Stomach (tissue), 8 donors: ENCODE measurements at regions not wholly inside any gene's neighbourhood (a gene's known extent, or its start where the extent isn't known, plus 50 kb on each side); places are given as distances from the start of the nearest gene placed in this dataset.

ENCODE experiments used
- DNase-seq, 2 donors: peaks; one replicate each; pipeline versions ENCODE4 v3.0.0 to v3.0.0-alpha.2; 2013 to 2019
- H3K27ac ChIP-seq, 5 donors: fragments of 200-600 bp in 4 of 5; sonication (generic) in 4 of 5; one replicate each; pipeline ENCODE4 v1.5.1; 2013 to 2019; ENCODE audit warnings: mild to moderate bottlenecking in 1 of 5, moderate library complexity in 1 of 5
- H3K27me3 ChIP-seq, 3 donors: fragments of 200-600 bp; sonication (generic); one replicate each; pipeline ENCODE4 v1.5.1; 2017 to 2019; ENCODE audit warnings: mixed run types in 1 of 3
- H3K36me3 ChIP-seq, 4 donors: fragments of 200-600 bp; sonication (generic); 1 replicate in 3 of 4; 2 replicates in 1 of 4; pipeline ENCODE4 v1.5.1; 2016 to 2019
- H3K4me1 ChIP-seq, 4 donors: fragments of 200-600 bp; sonication (generic); one replicate each; pipeline ENCODE4 v1.5.1; 2016 to 2019
- H3K4me3 ChIP-seq, 4 donors: fragments of 200-600 bp; sonication (generic) in 3 of 4; one replicate each; pipeline ENCODE4 v1.5.1; 2016 to 2019; ENCODE audit warnings: mild to moderate bottlenecking in 1 of 4
- H3K9me3 ChIP-seq, 4 donors: fragments of 200-600 bp; sonication (generic); one replicate each; pipeline ENCODE4 v1.5.1; 2016 to 2019
- EP300 ChIP-seq: sonication (generic); formaldehyde crosslinking; IDR thresholded peaks from one replicate; pipeline ENCODE4 v1.6.1; 2017; ENCODE audit warnings: antibody characterized with exemption
- POLR2A ChIP-seq, 4 donors: fragments of 450-650 bp; IDR thresholded peaks; one replicate each; pipeline ENCODE4 v1.6.1; 2016; ENCODE audit warnings: antibody characterized with exemption in 4 of 4, control low read depth in 2 of 4, mild to moderate bottlenecking in 1 of 4, moderate library complexity in 1 of 4
- POLR2AphosphoS5 ChIP-seq, 3 donors: sonication (generic); formaldehyde crosslinking; IDR thresholded peaks; one replicate each; pipeline ENCODE4 v1.6.1; 2016; ENCODE audit warnings: antibody characterized with exemption in 3 of 3
- WGBS, 5 donors: extraction: QIAGEN DNeasy Blood & Tissue Kit in 3 of 5; methylation state at CpG; one replicate each; pipeline versions ENCODE4 v1.1.5 to v1.1.7; 2013 to 2018; 5-methylcytosine and 5-hydroxymethylcytosine counted together
- intact Hi-C: fragments of 100-400 bp; cut with DNase I; formaldehyde crosslinking; loops from one replicate; pipeline ENCODE4 v1.15.1; 2023; ENCODE audit warnings: low total_unique reads
- TF ChIP-seq, protein P1 (sequence below), 7 experiments: fragments of 450-650 bp in 4 of 7; fragments of 200-600 bp in 3 of 7; sonication (generic) in 3 of 7; IDR thresholded peaks; one replicate each; pipeline ENCODE4 v1.5.1; 2016 to 2019; ENCODE audit warnings: antibody characterized with exemption in 7 of 7, control low read depth in 2 of 7, mild to moderate bottlenecking in 1 of 7
- donor health status: healthy with polysubstance abuse.
- donor health status: Bipolar disorder and iron deficiency.
- donor health status: healthy.

DNA sequence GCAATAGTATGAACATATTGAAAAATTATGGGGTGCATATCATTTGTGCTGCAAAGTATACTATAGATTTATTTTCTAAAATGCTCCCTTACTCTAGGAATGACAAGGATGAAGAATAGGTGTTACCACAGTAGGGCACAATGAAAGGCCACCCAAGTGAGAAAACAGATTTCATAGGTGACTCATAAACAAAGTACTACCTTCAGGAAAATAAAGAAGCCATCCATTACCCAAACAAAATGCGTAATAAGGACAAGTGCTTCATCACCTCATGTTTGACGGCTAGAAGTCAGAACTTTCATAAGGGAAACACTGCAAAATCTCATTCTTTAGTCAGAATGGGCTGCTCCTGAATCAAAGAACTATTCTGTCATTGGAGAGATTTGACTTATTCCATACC lies 116.6 kb downstream of the MFSD1 start:
- H3K27me3 ChIP-seq: no peaks in the 10 kb centered on the region
- no peak overlapping the region for H3K27ac ChIP-seq
- 95 to 100% (median 96%) methylated on average over 2 of the region's 2 CpGs for WGBS, 5 donors
- no peaks in the 10 kb centered on the region for H3K9me3 ChIP-seq
- TF ChIP-seq POLR2A (IDR thresholded peaks at IDR 0.05) (no peak), POLR2AphosphoS5 (IDR thresholded peaks at IDR 0.05) (no peak), EP300 (no peak)
- TF ChIP-seq, protein P1, sequence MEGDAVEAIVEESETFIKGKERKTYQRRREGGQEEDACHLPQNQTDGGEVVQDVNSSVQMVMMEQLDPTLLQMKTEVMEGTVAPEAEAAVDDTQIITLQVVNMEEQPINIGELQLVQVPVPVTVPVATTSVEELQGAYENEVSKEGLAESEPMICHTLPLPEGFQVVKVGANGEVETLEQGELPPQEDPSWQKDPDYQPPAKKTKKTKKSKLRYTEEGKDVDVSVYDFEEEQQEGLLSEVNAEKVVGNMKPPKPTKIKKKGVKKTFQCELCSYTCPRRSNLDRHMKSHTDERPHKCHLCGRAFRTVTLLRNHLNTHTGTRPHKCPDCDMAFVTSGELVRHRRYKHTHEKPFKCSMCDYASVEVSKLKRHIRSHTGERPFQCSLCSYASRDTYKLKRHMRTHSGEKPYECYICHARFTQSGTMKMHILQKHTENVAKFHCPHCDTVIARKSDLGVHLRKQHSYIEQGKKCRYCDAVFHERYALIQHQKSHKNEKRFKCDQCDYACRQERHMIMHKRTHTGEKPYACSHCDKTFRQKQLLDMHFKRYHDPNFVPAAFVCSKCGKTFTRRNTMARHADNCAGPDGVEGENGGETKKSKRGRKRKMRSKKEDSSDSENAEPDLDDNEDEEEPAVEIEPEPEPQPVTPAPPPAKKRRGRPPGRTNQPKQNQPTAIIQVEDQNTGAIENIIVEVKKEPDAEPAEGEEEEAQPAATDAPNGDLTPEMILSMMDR (IDR thresholded peaks at IDR 0.05): no peak
- no peaks in the 10 kb centered on the region for H3K36me3 ChIP-seq
- intact Hi-C loops: loop anchor here (10.0 kb wide), 1 partner anchor 336 kb away; no protein-coding TSS in a partner anchor
- H3K4me1 ChIP-seq: no peaks in the 10 kb centered on the region
- no peak for DNase-seq
- no peak overlapping the region for H3K4me3 ChIP-seq

DNA sequence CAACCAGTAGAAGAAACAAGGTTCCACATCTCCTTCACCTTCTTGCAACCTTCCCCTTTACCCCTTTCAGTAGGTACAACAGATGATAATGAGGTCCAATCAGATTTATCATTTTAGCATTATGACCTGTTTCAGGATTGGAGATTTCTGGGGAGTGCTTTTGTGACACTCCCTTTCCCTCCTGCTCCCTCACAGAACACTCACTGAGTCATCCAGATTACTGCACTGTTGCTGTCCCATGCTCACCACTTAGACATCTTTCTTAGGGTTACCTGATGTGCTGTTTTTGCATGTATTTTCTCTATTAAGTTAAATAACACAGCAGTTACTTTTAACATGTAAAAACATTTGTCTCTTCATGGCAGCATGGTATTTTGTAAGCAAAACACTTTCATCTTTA lies 118.5 kb downstream of the MFSD1 start:
- no peaks in the 10 kb centered on the region for H3K27me3 ChIP-seq
- no peaks in the 10 kb centered on the region for H3K36me3 ChIP-seq
- TF ChIP-seq EP300: no peak
- TF ChIP-seq POLR2A (IDR thresholded peaks at IDR 0.05): no peak
- no peak for TF ChIP-seq POLR2AphosphoS5 (IDR thresholded peaks at IDR 0.05)
- TF ChIP-seq, protein P1 (IDR thresholded peaks at IDR 0.05): no peak
- no peak overlapping the region for H3K27ac ChIP-seq
- intact Hi-C loops: no loop called here
- H3K4me1 ChIP-seq: no peaks in the 10 kb centered on the region
- no peak overlapping the region for H3K4me3 ChIP-seq
- H3K9me3 ChIP-seq: no peaks in the 10 kb centered on the region
- DNase-seq: no peak

DNA sequence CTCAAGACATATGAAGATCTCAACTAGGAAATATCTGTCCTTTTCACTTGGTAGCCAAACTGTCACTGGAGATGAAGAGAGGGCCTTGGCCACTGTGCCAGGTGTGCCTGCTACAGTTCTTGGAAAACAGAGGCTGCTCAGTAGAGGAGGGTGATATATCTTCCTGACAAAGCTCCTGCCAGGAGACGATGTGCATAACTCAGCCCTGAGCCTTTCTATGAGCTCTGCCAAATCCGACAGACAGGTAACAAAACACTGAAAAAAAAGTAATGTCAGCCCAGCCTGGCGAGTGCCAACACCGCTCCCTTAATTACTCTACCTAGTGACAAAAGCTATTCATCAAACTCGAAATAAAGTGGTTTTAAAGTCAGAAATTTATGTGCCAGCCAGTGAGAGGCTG lies 123.2 kb downstream of the MFSD1 start:
- intact Hi-C loops: no loop called here
- TF ChIP-seq, protein P1 (IDR thresholded peaks at IDR 0.05): no peak
- TF ChIP-seq POLR2AphosphoS5 (IDR thresholded peaks at IDR 0.05) (no peak), POLR2A (IDR thresholded peaks at IDR 0.05) (no peak), EP300 (no peak)

DNA sequence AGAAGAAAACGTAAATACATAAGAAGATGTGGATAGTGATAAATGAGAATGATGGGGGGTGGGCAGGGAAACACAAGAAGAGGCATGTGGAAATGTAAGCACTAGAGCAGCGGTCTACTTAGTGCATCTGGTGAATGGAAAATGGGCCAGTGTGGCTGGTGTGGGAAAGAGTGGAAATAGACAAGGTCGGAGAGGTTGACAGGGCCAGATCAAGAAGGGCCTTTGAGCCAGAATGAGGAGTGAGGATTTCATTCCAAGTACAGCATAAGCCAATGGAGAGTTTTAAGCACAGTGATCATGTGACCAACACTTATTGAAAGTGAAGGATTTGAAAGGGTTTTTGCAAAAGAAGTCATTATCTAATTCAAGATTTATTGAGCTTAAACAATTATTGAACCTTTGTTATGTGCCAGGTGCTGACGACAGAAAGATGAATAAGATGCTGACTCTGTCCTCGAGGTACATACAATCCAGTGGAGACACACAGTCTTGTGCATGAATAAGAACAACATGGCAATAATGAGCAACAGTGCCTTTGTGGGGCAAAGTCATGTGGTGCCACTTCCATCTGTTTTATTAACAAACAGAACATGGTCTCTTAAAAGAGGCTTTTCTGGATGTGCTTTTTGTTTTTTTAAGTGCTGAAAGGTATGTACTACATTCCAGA lies 124.1 kb downstream of the MFSD1 start:
- Histone ChIP-seq H3K9me3 (no peaks in the 10 kb centered on the region), H3K4me3 (no peak overlapping the region), H3K4me1 (no peaks in the 10 kb centered on the region), H3K36me3 (no peaks in the 10 kb centered on the region), H3K27me3 (no peaks in the 10 kb centered on the region), H3K27ac (no peak overlapping the region)
- no peak for DNase-seq
- TF ChIP-seq POLR2AphosphoS5 (IDR thresholded peaks at IDR 0.05): no peak
- TF ChIP-seq, protein P1 (IDR thresholded peaks at IDR 0.05): no peak
- no peak for TF ChIP-seq POLR2A (IDR thresholded peaks at IDR 0.05)
- TF ChIP-seq EP300: no peak
- WGBS, 5 donors: 58 to 64% (median 60%) methylated on average over 5 of the region's 5 CpGs
- intact Hi-C loops: no loop called here

More for the DNA sequence above, 123.2 kb downstream of the MFSD1 start:
- no peak overlapping the region for H3K27ac ChIP-seq
- DNase-seq: no peak
- no peak overlapping the region for H3K4me3 ChIP-seq
- H3K36me3 ChIP-seq: no peaks in the 10 kb centered on the region
- H3K9me3 ChIP-seq: no peaks in the 10 kb centered on the region
- no peaks in the 10 kb centered on the region for H3K27me3 ChIP-seq
- no peaks in the 10 kb centered on the region for H3K4me1 ChIP-seq
- WGBS, 5 donors: 53 to 61% (median 59%) methylated on average over 5 of the region's 5 CpGs
